OCI-LY1 (cell line): ENCODE measurements at regions not wholly inside any gene's neighbourhood (a gene's known extent, or its start where the extent isn't known, plus 50 kb on each side); places are given as distances from the start of the nearest gene placed in this dataset.

Experiments used
- EZH2 ChIP-seq: fragments of 200-600 bp; sonication (generic), shearing (Covaris generic); IDR thresholded peaks from 2 replicates; pipeline ENCODE4 v1.8.0; 2017; ENCODE audit warnings: borderline replicate concordance, mixed run types, mild to moderate bottlenecking, antibody characterized with exemption, low read length, moderate library complexity, mixed read lengths
- TF ChIP-seq, protein P1 (sequence below): fragments of 200-600 bp; sonication (generic), shearing (Covaris generic); IDR thresholded peaks from 2 replicates; pipeline ENCODE4 v1.5.1; 2017; ENCODE audit warnings: mild to moderate bottlenecking, antibody characterized with exemption, low read length, moderate library complexity, mixed read lengths

DNA sequence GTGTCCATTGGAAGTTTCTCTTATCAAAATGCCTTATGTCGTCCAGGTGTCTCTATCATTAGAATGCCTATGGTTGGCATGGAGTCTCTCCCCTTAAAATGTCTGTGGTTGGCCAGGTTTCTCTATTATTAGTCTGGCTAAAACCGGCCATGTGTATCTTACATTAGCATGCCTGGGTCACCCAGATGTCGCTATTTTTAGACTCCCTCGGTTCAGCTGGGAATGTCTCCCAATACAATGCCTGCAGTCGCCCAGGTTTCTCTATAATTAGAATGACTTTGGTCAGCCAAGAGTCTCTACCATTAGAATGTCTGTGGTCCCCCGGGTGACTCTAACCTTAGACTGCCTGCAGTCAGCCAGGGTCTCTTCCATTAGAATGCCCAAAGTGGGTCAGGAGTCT, 1536.1 kb downstream of the UQCRFS1 start:
- TF ChIP-seq, protein P1, sequence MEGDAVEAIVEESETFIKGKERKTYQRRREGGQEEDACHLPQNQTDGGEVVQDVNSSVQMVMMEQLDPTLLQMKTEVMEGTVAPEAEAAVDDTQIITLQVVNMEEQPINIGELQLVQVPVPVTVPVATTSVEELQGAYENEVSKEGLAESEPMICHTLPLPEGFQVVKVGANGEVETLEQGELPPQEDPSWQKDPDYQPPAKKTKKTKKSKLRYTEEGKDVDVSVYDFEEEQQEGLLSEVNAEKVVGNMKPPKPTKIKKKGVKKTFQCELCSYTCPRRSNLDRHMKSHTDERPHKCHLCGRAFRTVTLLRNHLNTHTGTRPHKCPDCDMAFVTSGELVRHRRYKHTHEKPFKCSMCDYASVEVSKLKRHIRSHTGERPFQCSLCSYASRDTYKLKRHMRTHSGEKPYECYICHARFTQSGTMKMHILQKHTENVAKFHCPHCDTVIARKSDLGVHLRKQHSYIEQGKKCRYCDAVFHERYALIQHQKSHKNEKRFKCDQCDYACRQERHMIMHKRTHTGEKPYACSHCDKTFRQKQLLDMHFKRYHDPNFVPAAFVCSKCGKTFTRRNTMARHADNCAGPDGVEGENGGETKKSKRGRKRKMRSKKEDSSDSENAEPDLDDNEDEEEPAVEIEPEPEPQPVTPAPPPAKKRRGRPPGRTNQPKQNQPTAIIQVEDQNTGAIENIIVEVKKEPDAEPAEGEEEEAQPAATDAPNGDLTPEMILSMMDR, result no peak
- TF ChIP-seq EZH2, result no peak
